ENCODE measurements at regions not wholly inside any gene's neighbourhood (a gene's known extent, or its start where the extent isn't known, plus 50 kb on each side); places are given as distances from the start of the nearest gene placed in this dataset.
A peak's percentile ranks its signal among the peaks of the same experiment; 100 is the strongest.
"Not testable (repeated sequence)": the region's sequence is repeated elsewhere in the genome, so short reads cannot be mapped to it uniquely, and the experiment has no call there.

DNA sequence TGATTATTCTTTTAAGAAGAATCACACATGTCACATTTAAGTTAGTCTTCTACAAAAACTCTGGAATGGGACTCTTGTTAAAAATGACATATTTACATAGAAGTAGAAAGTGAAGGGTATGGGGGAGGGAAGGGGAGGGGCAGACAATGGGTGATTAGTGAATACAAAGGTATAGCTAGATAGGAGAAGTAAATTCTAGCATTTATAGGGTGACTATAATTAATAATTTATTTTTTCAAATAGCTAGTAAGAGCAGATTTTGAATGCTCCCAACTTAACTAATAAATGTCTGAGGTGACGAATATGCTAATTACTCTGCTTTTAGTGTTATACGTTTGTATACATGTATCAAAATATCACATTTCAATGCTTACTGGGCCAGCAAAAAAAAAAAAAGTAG lies 59.4 kb downstream of the BLTP3B start:
- TF ChIP-seq, protein P1, sequence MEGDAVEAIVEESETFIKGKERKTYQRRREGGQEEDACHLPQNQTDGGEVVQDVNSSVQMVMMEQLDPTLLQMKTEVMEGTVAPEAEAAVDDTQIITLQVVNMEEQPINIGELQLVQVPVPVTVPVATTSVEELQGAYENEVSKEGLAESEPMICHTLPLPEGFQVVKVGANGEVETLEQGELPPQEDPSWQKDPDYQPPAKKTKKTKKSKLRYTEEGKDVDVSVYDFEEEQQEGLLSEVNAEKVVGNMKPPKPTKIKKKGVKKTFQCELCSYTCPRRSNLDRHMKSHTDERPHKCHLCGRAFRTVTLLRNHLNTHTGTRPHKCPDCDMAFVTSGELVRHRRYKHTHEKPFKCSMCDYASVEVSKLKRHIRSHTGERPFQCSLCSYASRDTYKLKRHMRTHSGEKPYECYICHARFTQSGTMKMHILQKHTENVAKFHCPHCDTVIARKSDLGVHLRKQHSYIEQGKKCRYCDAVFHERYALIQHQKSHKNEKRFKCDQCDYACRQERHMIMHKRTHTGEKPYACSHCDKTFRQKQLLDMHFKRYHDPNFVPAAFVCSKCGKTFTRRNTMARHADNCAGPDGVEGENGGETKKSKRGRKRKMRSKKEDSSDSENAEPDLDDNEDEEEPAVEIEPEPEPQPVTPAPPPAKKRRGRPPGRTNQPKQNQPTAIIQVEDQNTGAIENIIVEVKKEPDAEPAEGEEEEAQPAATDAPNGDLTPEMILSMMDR (IDR thresholded peaks at IDR 0.05; ENCODE audit: low read depth, low read length) = no peak
- H3K4me3 ChIP-seq (ENCODE audit: low read depth, low read length) = no peak overlapping the region

DNA sequence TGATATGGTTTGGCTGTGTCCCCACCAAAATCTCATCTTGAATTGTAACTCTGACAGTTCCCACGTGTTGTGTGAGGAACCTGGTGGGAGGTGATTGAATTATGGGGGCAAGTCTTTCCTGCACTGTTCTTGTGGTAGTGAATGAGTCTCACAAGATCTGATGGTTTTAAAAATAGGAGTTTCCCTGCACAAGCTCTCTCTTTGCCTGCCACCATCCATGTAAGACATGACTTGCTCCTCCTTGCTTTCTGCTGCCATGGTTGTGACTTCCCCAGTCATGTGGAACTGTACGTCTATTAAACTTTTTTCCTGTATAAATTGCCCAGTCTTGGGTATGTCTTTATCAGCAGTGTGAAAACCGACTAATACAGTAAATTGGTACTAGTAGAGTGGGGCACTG lies 63.9 kb downstream of the BLTP3B start:
- H3K4me3 ChIP-seq (ENCODE audit: low read depth, low read length) = not testable (repeated sequence)

DNA sequence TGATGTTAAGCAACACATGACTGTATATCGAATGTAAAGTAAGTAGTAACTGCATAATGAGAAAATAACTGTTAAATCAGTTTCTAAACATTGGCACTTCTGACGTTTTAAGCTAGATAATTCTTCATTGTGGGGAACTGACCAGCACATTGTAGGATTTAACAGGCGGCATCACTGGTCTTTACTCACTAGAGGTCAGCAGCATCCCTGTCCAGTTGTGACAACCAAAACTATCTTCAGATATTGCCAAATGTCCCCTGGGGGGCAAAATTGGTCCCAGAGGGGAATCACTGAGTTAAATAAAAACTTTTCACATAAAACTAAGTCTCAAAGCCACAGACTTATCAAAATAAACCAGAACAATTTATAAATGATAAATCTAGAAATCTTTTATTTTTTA lies 65.3 kb downstream of the BLTP3B start:
- TF ChIP-seq, protein P1 (IDR thresholded peaks at IDR 0.05; ENCODE audit: low read depth, low read length) = no peak
- no peak overlapping the region for H3K4me3 ChIP-seq (ENCODE audit: low read depth, low read length)

DNA sequence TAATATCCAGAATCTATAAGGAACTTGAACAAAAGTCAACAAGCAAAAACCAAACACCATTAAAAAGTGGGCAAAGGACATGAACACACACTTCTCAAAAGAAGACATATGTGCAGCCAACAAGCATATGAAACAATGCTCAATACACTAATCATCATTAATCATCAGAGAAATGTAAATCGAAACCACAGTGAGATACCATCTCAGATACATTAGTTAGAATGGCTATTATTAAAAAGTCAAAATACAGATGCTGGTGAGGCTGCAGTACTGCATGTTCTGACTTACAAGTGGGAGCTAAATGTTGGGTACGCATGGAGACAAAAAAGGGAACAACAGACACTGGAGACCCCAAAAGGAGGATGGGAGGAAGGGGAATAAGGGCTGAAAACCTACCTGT lies 67.1 kb downstream of the BLTP3B start:
- no peak overlapping the region for H3K4me3 ChIP-seq (ENCODE audit: low read depth, low read length)
- TF ChIP-seq, protein P1 (IDR thresholded peaks at IDR 0.05; ENCODE audit: low read depth, low read length) = no peak

DNA sequence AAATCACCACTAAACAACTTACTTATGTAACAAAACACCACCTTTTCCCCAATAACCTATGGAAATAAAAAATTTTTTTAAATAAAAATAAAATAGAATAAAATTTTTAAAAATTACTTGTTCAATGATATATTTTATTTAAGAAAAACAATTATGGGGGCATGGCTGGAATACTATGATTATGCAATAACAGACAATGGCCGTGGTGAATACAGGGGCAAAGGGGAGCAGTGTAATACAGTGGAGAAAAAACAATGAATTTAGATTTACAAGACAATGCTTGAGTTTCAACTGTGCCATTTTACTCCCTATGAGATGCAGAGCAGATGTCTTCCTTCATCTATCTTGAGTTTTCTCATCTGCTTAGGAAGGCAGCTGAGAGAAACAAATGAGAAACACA lies 72.9 kb downstream of the BLTP3B start:
- H3K4me3 ChIP-seq (ENCODE audit: low read depth, low read length) = no peak overlapping the region
- TF ChIP-seq, protein P1 (IDR thresholded peaks at IDR 0.05; ENCODE audit: low read depth, low read length) = no peak

GRCh38 chr12:100068305-100068704 lies 74.4 kb downstream of the BLTP3B start:
- no peak overlapping the region for H3K4me3 ChIP-seq (ENCODE audit: low read depth, low read length)

GRCh38 chr12:100061814-100062213 lies 77.1 kb upstream of the ANKS1B start:
- TF ChIP-seq, protein P1 (IDR thresholded peaks at IDR 0.05; ENCODE audit: low read depth, low read length) = no peak
- no peak overlapping the region for H3K4me3 ChIP-seq (ENCODE audit: low read depth, low read length)

More at GRCh38 chr12:100068305-100068704, 74.4 kb downstream of the BLTP3B start:
- TF ChIP-seq, protein P1 (IDR thresholded peaks at IDR 0.05; ENCODE audit: low read depth, low read length) = no peak

- H3K4me3 ChIP-seq (ENCODE audit: low read depth, low read length) = no peak overlapping the region
- TF ChIP-seq, protein P1 (IDR thresholded peaks at IDR 0.05; ENCODE audit: low read depth, low read length) = peak; percentile 23; the same call in 1 of the 2 replicates
Measured at GRCh38 chr12:100058482-100059029, 73.8 kb upstream of the ANKS1B start.

DNA sequence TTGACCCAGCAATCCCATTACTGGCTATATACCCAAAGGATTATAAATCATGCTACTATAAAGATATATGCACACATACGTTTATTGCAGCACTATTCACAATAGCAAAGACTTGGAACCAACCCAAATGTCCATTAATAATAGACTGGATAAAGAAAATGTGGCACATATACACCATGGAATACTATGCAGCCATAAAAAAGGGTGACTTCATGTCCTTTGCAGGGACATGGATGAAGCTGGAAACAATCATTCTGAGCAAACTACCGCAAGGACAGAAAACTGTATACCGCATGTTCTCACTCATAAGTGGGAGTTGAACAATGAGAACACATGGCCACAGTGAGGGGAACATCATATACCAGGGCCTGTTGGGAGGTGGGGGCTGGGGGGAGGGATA lies 61.5 kb upstream of the ANKS1B start:
- H3K4me3 ChIP-seq (ENCODE audit: low read depth, low read length) = not testable (repeated sequence)
